Hypothalamus (tissue), 51 donors: ENCODE measurements at regions not wholly inside any gene's neighbourhood (a gene's known extent, or its start where the extent isn't known, plus 50 kb on each side); places are given as distances from the start of the nearest gene placed in this dataset.
A peak's percentile ranks its signal among the peaks of the same experiment; 100 is the strongest.
"Not testable (repeated sequence)": the region's sequence is repeated elsewhere in the genome, so short reads cannot be mapped to it uniquely, and the experiment has no call there.

Source experiments
- DNase-seq, 51 donors: peaks; one replicate each; lab custom pipeline; 2025; lab: John Stamatoyannopoulos, UW

GRCh38 chr14:52124791-52125684 is 56.2 kb upstream of the NID2 start:
- DNase-seq = peak in 7 of 51 donors; percentile 3 to 23 (median 13)

- not testable (repeated sequence) for DNase-seq
Measured at GRCh38 chr14:52122163-52122562, 53.3 kb upstream of the NID2 start.

GRCh38 chr14:52121441-52121840 is 52.6 kb upstream of the NID2 start:
- no peak for DNase-seq

DNA sequence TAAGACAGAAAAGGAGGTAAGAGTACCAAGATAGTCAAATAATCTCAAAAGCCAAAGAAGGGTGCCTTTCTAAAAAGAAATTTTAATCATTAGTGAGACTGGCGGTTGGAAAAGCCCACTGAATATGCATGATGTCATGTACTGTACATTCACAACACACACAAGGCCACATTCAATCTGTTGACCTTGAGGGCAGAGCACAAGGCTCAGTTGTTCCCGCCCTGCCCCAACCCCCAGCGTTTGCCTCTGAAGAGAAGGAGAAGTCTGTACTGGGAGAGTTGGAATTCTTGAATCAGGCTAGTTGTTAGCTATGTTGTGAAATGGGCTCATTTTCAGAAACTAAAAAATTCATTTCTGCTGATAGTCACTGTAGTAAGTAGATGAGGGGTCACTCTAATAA is 50.2 kb upstream of the NID2 start:
- peak in 36 of 51 donors; percentile 1 to 81 (median 42) for DNase-seq
